HepG2 (cell line): ENCODE measurements at regions not wholly inside any gene's neighbourhood (a gene's known extent, or its start where the extent isn't known, plus 50 kb on each side); places are given as distances from the start of the nearest gene placed in this dataset.
A peak's percentile ranks its signal among the peaks of the same experiment; 100 is the strongest.

Source experiments
- ATAC-seq: fragments of 200-7000 bp; cut with Tn5 transposase; 3 replicates; pipeline ENCODE4 v1.9.1; 2020; ENCODE audit warnings: mild to moderate bottlenecking, moderate library complexity
- BruUV-seq: library from RNA; stranded (reverse); fragments of 400-500 nt; replicated peaks from 2 replicates; lab custom pipeline; 2021; lab: Mats Ljungman, UMichigan
- CTCF ChIA-PET: fragments of 300-600 bp; formaldehyde crosslinking; extraction: SDS; loops from one replicate; lab custom pipeline; 2021; ENCODE audit warnings: low total read pairs, inconsistent platforms, low intra/inter-chr PET ratio; lab: Yijun Ruan, JAX
- POLR2A ChIA-PET: fragments of 350-600 bp; sonication (Branson Sonifier 250); formaldehyde crosslinking; loops from one replicate; lab custom pipeline; 2020; ENCODE audit warnings: antibody characterized with exemption, inconsistent platforms; lab: Yijun Ruan, JAX
- DNase-seq: peaks from one replicate; pipeline ENCODE4 v3.0.0-alpha.2; 2015; ENCODE audit warnings: low spot score
- FAIRE-seq: peaks from 3 replicates; lab custom pipeline; 2011; peaks lifted over from hg19 to GRCh38; lab: Jason Lieb, UNC
- H2AFZ ChIP-seq: one replicate; pipeline ENCODE4 v1.6.1; 2011; ENCODE audit warnings: low read length, inconsistent platforms
- H3K27ac ChIP-seq: fragments of 300-600 bp; 3 replicates; pipeline ENCODE4 v1.8.0; 2011; ENCODE audit warnings: mixed run types, mild to moderate bottlenecking, mixed read lengths, low read length, inconsistent platforms; ENCODE audit not compliant: insufficient read depth; ENCODE audit errors: extremely low read length
- H3K27me3 ChIP-seq, 2 experiments: fragments of 200-600 bp in 1 of 2; 2 replicates in 1 of 2; 3 replicates in 1 of 2; pipeline versions ENCODE4 v1.6.0 to v1.8.0; 2011; ENCODE audit warnings: low read length in 2 of 2, mild to moderate bottlenecking in 2 of 2, moderate library complexity in 2 of 2, inconsistent platforms in 1 of 2; ENCODE audit not compliant: insufficient read depth in 2 of 2, control insufficient read depth in 1 of 2
- H3K36me3 ChIP-seq, 2 experiments: fragments of 200-600 bp in 1 of 2; replicated peaks in 1 of 2; 2 replicates in 1 of 2; 3 replicates in 1 of 2; pipeline versions ENCODE4 v1.5.1 to v1.8.0; 2011; ENCODE audit warnings: low read length in 2 of 2, inconsistent platforms in 1 of 2; ENCODE audit not compliant: insufficient read depth in 2 of 2, control insufficient read depth in 1 of 2
- H3K4me1 ChIP-seq: 2 replicates; pipeline ENCODE4 v1.5.1; 2012; ENCODE audit warnings: low read length, inconsistent platforms; ENCODE audit not compliant: insufficient read depth
- H3K4me2 ChIP-seq: 2 replicates; pipeline ENCODE4 v1.6.0; 2011; ENCODE audit warnings: low read depth, low read length, inconsistent platforms
- H3K4me3 ChIP-seq, 3 experiments: fragments of 200-600 bp in 1 of 3; sonication (generic), shearing (Covaris generic) in 1 of 3; replicated peaks in 1 of 3; 2 replicates each; pipeline ENCODE4 v1.5.1; 2011 to 2016; ENCODE audit warnings: low read length in 3 of 3, inconsistent platforms in 2 of 3, low read depth in 2 of 3, mild to moderate bottlenecking in 2 of 3, control low read depth in 1 of 3, mixed read lengths in 1 of 3; ENCODE audit not compliant: insufficient read depth in 1 of 3
- H3K79me2 ChIP-seq: one replicate; pipeline ENCODE4 v1.6.1; 2011; ENCODE audit warnings: low read length, inconsistent platforms; ENCODE audit not compliant: insufficient read depth
- H3K9ac ChIP-seq: 2 replicates; pipeline ENCODE4 v1.6.0; 2011; ENCODE audit warnings: mild to moderate bottlenecking, low read depth, low read length, inconsistent platforms; ENCODE audit not compliant: insufficient read depth
- H3K9me3 ChIP-seq: 2 replicates; pipeline ENCODE4 v1.5.1; 2012; ENCODE audit warnings: mild to moderate bottlenecking, low read length
- H4K20me1 ChIP-seq: 2 replicates; pipeline ENCODE4 v1.6.0; 2011; ENCODE audit warnings: inconsistent platforms, mild to moderate bottlenecking, low read length, moderate library complexity; ENCODE audit not compliant: insufficient read depth
- EZH2 ChIP-seq: conservative IDR thresholded peaks from 2 replicates; pipeline ENCODE4 v1.6.1; 2012; ENCODE audit warnings: mild to moderate bottlenecking, low read depth, low read length, moderate library complexity
- JUN ChIP-seq: sonication (generic); formaldehyde crosslinking; IDR thresholded peaks from 2 replicates; pipeline ENCODE4 v1.4.0; 2020; ENCODE audit warnings: mild to moderate bottlenecking, missing genetic modification reagents
- MAF1 ChIP-seq: sonication (generic); formaldehyde crosslinking; IDR thresholded peaks from 2 replicates; pipeline ENCODE4 v1.5.0; 2020; ENCODE audit warnings: missing genetic modification reagents, borderline replicate concordance
- MED1 ChIP-seq: sonication (generic); formaldehyde crosslinking; IDR thresholded peaks from 2 replicates; pipeline ENCODE4 v1.4.0; 2020; ENCODE audit warnings: missing genetic modification reagents
- MTA1 ChIP-seq: sonication (generic); formaldehyde crosslinking; IDR thresholded peaks from 2 replicates; pipeline ENCODE4 v1.4.0; 2020; ENCODE audit warnings: missing genetic modification reagents, mild to moderate bottlenecking, borderline replicate concordance
- MTF2 ChIP-seq: sonication (generic); formaldehyde crosslinking; IDR thresholded peaks from 2 replicates; pipeline ENCODE4 v1.5.0; 2020; ENCODE audit warnings: missing genetic modification reagents, borderline replicate concordance
- SOX6 ChIP-seq, 2 experiments: fragments of 450-650 bp in 1 of 2; sonication (generic) in 1 of 2; formaldehyde crosslinking in 1 of 2; IDR thresholded peaks; 2 replicates each; pipeline versions ENCODE4 v1.4.0 to v1.6.1; 2017 to 2020; ENCODE audit warnings: antibody characterized with exemption in 1 of 2, mild to moderate bottlenecking in 1 of 2, missing genetic modification reagents in 1 of 2
- TAF1 ChIP-seq: sonication (generic); formaldehyde crosslinking; IDR thresholded peaks from 2 replicates; pipeline ENCODE4 v1.4.0; 2020; ENCODE audit warnings: missing genetic modification reagents
- U2AF1 ChIP-seq: fragments of 200-400 bp; formaldehyde crosslinking; optimal IDR thresholded peaks from 2 replicates; pipeline ENCODE3; 2017; ENCODE audit warnings: mild to moderate bottlenecking, low read depth, low read length
- ZMYM3 ChIP-seq: sonication (generic); formaldehyde crosslinking; IDR thresholded peaks from 2 replicates; pipeline ENCODE4 v1.5.1; 2020; ENCODE audit warnings: mild to moderate bottlenecking, missing genetic modification reagents
- WGBS: methylation state at CpG from one replicate; pipeline ENCODE4 v1.1.6; 2017; ENCODE audit warnings: low lambda C conversion rate; 5-methylcytosine and 5-hydroxymethylcytosine counted together
- in situ Hi-C: cut with HindIII; loops from 2 replicates; pipeline ENCODE4 v1.10.0; 2017; ENCODE audit warnings: low pct_unique_long_range_greater_than_20kb; ENCODE audit not compliant: extremely low pct_ligation_motif_present
- intact Hi-C: fragments of 100-400 bp; cut with micrococcal nuclease; formaldehyde crosslinking; loops from one replicate; pipeline ENCODE4 v1.10.0; 2022; ENCODE audit not compliant: unreplicated experiment
- TF ChIP-seq, protein P1 (sequence below): fragments of 450-650 bp; IDR thresholded peaks from 2 replicates; pipeline ENCODE4 v1.6.1; 2016
- TF ChIP-seq, protein P2 (sequence below): sonication (generic); formaldehyde crosslinking; IDR thresholded peaks from 2 replicates; pipeline ENCODE4 v1.4.0; 2020; ENCODE audit warnings: missing genetic modification reagents, borderline replicate concordance

DNA sequence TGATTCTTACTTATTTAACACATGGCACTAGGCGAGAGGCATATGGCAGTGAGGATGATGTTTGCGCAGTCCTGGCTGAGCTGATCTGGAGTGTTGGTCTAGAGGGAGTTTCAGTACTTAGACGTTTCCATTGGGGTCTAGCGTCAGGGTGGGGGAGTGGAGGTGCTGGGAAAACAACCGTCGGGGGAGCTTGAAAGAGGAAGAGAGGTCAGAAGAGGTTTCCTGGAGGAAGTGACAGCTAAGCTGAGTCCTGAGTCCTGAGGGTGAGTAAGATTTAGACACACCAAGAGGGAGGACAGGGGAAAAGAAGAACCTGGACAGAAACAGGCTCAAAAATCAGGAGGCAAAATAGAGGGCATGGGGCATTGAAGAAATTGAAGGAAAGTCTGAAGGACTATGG lies 81.4 kb downstream of the ALOX5AP start:
- no TSS peak for BruUV-seq
- Histone ChIP-seq H3K4me1 (peaks cover 31% of the 10 kb centered on the region), H3K36me3 (no peaks in the 10 kb centered on the region), H3K27ac (no peak overlapping the region), H4K20me1 (no peaks in the 10 kb centered on the region), H3K9me3 (no peaks in the 10 kb centered on the region), H3K4me2 (no peak overlapping the region), H3K79me2 (no peaks in the 10 kb centered on the region), H3K27me3 (0 out of 5 replicates have a peak, but pooled peaks cover 0 to 1% of the 10 kb centered on the region in 2 experiments), H3K9ac (no peak overlapping the region), H3K4me3 (no peak overlapping the region), H2AFZ (no peak overlapping the region)
- intact Hi-C loops, result no loop called here
- DNase-seq, result no peak
- FAIRE-seq, result no peak
- no peak for ATAC-seq
- ChIA-PET POLR2A (no interaction called here), CTCF (no interaction called here)
- in situ Hi-C loops, result no loop called here
- TF ChIP-seq, protein P1, sequence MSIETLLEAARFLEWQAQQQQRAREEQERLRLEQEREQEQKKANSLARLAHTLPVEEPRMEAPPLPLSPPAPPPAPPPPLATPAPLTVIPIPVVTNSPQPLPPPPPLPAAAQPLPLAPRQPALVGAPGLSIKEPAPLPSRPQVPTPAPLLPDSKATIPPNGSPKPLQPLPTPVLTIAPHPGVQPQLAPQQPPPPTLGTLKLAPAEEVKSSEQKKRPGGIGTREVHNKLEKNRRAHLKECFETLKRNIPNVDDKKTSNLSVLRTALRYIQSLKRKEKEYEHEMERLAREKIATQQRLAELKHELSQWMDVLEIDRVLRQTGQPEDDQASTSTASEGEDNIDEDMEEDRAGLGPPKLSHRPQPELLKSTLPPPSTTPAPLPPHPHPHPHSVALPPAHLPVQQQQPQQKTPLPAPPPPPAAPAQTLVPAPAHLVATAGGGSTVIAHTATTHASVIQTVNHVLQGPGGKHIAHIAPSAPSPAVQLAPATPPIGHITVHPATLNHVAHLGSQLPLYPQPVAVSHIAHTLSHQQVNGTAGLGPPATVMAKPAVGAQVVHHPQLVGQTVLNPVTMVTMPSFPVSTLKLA, result 0 out of 2 replicates have a peak, but pooled peaks have one; percentile 16
- TF ChIP-seq MTA1 (CRISPR knock-in tag), result no peak
- 65% methylated on average over 6 of the region's 6 CpGs for WGBS

DNA sequence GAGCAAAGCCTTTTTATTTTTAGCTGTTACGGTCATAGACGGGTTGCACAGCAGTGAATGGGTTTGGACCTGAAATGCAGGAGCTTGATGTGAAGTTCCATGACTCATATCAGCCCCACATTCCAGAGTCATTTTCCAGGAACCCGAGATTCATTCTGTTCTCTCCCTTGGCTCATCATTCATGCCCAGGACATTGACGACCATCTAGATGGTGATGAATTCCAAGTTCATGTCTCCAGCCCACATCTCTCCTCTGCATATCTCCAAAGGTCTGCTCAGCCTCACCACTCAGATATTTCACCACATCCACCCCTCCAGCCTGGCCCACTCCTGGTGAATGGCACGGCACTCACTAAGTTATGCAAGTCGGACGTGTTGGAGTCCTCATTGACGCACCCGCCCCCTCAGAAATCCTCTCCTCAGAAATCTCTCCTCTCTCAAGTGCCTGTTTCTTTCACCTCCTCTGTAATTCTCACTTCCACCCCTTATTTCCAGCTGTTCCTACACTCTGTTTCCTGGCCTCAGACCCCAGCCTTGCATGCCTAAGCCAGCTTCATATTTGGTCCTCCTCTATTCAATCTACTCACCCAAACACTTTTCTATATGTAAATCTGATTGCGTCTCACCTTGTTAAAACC lies 83.1 kb downstream of the ALOX5AP start:
- CTCF ChIA-PET, result no interaction called here
- no TSS peak for BruUV-seq
- Histone ChIP-seq H3K9ac (no peak overlapping the region), H3K9me3 (no peaks in the 10 kb centered on the region), H3K4me2 (no peak overlapping the region), H3K36me3 (no peaks in the 10 kb centered on the region), H3K4me1 (peaks cover 48% of the 10 kb centered on the region), H3K4me3 (no peak overlapping the region), H2AFZ (no peak overlapping the region), H3K27ac (no peak overlapping the region), H3K79me2 (no peaks in the 10 kb centered on the region), H3K27me3 (0 out of 5 replicates have a peak, but pooled peaks cover 0 to 1% of the 10 kb centered on the region in 2 experiments), H4K20me1 (no peaks in the 10 kb centered on the region)
- FAIRE-seq (no peak), DNase-seq (no peak), ATAC-seq (no peak)
- in situ Hi-C loops (no loop called here), intact Hi-C loops (no loop called here)
- WGBS, result 84% methylated on average over 10 of the region's 10 CpGs
- TF ChIP-seq, protein P2, sequence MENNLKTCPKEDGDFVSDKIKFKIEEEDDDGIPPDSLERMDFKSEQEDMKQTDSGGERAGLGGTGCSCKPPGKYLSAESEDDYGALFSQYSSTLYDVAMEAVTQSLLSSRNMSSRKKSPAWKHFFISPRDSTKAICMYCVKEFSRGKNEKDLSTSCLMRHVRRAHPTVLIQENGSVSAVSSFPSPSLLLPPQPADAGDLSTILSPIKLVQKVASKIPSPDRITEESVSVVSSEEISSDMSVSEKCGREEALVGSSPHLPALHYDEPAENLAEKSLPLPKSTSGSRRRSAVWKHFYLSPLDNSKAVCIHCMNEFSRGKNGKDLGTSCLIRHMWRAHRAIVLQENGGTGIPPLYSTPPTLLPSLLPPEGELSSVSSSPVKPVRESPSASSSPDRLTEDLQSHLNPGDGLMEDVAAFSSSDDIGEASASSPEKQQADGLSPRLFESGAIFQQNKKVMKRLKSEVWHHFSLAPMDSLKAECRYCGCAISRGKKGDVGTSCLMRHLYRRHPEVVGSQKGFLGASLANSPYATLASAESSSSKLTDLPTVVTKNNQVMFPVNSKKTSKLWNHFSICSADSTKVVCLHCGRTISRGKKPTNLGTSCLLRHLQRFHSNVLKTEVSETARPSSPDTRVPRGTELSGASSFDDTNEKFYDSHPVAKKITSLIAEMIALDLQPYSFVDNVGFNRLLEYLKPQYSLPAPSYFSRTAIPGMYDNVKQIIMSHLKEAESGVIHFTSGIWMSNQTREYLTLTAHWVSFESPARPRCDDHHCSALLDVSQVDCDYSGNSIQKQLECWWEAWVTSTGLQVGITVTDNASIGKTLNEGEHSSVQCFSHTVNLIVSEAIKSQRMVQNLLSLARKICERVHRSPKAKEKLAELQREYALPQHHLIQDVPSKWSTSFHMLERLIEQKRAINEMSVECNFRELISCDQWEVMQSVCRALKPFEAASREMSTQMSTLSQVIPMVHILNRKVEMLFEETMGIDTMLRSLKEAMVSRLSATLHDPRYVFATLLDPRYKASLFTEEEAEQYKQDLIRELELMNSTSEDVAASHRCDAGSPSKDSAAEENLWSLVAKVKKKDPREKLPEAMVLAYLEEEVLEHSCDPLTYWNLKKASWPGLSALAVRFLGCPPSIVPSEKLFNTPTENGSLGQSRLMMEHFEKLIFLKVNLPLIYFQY (CRISPR knock-in tag), result no peak
- TF ChIP-seq JUN (CRISPR knock-in tag) (no peak), MTF2 (CRISPR knock-in tag) (no peak), U2AF1 (no peak), EZH2 (no peak), SOX6 (IDR thresholded peaks at IDR 0.05) (no peak), SOX6 (CRISPR knock-in tag; IDR thresholded peaks at IDR 0.05) (no peak), TAF1 (no peak), MED1 (no peak), MAF1 (CRISPR knock-in tag) (no peak), ZMYM3 (CRISPR knock-in tag) (no peak)
- POLR2A ChIA-PET, result interaction anchor here (0.7 kb wide), 1 partner anchor 13 kb away, joined by 3 read pairs; no protein-coding TSS in a partner anchor
